HG02852 (cell line): ENCODE measurements at regions not wholly inside any gene's neighbourhood (a gene's known extent, or its start where the extent isn't known, plus 50 kb on each side); places are given as distances from the start of the nearest gene placed in this dataset.

ENCODE experiments used
- ATAC-seq: cut with Tn5 transposase; IDR thresholded peaks from one replicate; pipeline ENCODE4 v1.9.1; 2021; ENCODE audit warnings: mild to moderate bottlenecking, moderate library complexity; ENCODE audit not compliant: unreplicated experiment

DNA sequence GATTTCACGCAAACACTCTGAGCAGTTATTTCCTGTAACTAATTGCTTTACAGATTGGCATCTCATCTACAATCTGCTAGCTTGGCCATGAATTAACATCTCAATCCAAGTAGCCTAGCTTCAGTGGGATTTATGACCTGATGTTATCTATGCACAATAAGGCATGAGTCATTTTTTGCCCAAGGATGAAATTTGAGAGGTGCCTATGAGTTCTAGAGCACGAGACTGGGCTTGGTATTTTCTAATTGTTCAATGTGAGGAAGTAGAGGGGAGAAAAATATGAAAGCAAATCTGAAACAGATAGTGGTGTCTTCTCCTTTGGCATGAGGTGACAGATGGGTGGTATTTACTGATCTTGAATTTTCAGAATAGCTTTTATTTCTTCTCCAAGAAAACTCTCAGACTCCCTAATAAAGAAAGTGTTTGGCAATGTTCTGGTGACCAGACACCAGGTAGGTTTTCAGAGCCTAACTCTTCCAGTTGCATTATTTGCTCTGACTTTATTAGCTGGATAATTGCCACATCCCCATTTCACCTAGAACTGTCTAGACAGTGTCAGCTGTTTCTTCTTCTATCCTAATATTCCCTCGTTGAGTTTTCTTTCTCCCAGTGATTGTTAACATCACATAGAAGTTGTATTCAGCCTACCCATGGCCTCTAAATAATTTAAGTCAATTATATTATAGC, 301.0 kb upstream of the UMPS start:
- no peak for ATAC-seq

DNA sequence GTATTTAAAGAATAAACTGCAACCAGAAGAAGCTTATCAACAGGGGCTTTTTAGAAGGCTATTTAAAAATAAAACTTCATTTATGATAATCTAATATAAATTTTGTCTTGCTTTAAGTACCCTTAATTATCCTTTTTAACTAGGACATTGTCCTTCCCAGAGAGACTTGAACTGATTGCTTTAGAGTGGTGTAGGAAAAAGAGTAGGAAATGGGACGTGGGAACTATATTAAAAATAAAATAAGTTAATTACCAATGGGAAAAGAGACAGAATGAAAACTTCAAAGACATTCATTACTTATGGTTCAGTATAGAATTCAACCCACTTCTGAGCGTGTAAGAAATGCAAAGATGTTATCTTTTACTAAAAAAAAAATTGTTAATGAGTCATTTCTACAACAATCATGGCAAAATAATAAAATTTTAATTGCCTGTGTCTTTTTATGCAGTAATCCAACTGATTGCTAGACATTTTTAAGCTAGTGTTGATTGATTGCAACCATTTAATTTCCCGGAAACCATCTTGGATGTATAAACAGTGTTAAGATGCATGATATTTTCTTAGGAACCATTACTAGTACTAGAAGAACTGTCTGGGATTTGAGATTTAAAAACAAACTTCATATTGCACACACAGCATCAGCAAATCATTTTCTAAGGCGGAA, 298.8 kb upstream of the UMPS start:
- ATAC-seq = no peak

DNA sequence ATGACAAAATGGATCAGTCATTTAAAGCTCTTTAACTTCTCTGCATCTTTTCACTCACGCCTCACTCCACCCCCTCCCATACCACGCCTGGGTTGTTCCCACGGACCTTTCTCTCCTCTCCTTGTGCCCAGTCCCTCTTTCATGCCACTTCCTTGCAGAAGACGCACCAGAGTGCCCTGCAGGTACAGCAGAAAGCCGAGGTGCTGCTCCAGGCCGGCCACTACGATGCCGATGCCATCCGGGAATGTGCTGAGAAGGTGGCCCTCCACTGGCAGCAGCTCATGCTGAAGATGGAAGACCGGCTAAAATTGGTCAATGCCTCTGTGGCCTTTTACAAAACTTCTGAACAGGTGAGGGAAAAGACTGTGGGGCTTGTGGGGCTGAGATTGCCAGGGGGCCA, 296.1 kb upstream of the UMPS start:
- no peak for ATAC-seq

DNA sequence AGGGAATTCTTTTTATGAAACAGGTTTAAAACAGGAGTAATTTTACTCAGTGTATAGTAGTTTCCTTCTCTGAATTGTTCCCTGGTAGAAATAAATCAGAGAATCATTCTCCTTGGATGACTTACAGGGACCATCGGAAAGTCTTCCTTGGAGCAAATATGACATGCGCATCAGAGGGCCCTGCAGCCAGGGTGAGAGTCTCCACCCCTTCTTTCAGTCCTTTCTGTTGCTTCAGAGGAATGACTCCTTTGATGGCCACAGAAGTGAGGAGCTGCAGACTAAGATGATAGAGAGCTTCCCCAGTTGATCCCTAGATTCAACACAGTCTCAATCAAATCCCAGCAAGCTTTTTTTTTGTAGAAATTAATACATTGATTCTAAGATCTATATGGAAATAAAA, 294.8 kb upstream of the UMPS start:
- no peak for ATAC-seq

DNA sequence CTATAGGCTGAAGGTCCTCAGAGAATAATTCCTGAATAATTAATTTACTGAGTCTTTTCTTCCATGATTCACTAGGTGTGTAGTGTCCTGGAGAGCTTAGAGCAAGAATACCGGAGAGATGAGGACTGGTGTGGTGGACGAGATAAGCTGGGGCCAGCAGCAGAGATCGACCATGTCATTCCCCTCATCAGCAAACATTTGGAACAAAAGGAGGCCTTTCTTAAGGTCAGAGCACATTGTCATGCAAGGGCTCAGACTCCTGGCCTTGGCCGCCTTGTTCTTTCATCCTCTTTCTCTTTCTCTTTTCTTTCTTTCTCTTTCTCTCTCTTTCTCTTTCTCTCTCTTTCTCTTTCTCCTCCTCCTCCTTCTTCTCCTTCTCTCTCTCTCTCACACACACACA, 291.4 kb upstream of the UMPS start:
- ATAC-seq = no peak

DNA sequence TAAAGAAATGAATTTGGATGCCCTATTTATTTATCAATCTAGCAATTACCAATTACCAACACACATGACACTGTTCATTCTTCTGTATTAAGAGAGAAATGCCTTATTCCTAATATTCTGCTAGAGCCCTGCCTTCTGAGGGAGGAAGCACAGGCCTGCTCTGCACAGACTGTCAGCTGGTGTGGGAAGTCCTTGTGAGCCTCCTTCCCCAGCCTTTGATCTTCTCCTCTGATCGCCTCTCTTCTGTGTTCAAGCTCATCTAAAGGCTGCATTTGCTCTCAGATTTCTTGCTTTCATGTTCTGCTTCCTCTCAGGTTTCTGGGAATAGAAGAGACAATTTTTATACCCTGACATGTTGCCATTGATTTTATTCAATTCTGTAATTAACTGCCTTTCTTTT, 290.6 kb upstream of the UMPS start:
- no peak for ATAC-seq

DNA sequence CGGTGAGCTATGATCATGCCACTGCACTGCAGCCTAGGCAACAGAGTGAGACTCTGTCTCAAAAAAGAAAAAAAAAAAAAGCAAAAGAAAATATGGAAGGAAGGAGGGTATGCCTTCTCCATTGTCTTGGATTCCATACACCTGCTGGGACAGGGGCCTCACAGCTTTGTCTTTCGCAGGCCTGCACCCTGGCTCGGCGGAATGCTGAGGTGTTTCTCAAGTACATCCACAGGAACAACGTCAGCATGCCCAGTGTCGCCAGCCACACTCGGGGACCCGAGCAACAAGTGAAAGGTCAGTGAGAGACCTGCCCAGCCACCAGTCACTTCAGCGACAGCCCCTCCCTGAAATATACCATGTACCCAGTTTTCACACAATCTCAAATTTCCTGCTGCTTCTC, 288.5 kb upstream of the UMPS start:
- ATAC-seq = no peak

DNA sequence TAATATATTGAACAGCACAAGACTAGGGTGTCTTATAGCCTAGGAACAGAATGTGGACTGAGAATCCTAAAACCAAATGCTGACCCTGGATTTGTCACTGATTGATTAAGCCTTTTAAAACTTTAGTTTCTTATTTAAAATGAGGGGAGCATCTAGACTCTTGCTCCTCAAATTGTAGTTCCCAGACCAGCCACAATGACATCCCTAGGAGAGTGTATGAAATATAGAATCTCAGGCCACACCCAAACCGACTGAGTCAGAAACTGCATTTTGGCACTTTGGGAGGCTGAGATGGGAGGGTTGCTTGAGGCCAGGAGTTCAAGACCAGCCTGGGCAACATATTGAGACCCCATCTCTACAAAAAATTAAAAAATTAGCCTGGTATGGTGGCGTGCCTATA, 287.8 kb upstream of the UMPS start:
- no peak for ATAC-seq

DNA sequence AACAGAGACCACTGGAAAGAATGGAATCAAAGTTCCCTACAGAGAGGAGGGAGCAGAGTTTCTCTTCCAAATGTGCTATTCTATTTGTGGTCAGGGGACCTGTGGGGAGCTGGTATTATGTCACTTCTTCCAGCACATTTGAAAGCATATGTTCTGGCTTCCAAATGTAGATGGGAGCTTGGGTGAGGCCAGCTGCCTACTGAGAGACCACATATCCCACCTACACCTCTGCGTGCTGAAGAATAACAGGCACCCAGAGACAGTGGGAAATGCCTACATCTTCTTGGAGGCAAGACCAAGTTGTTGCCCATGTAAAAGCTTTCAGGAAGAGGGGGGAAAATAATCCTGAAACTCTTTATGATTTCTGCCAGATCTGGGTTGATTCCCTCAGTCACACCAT, 286.8 kb upstream of the UMPS start:
- no peak for ATAC-seq

DNA sequence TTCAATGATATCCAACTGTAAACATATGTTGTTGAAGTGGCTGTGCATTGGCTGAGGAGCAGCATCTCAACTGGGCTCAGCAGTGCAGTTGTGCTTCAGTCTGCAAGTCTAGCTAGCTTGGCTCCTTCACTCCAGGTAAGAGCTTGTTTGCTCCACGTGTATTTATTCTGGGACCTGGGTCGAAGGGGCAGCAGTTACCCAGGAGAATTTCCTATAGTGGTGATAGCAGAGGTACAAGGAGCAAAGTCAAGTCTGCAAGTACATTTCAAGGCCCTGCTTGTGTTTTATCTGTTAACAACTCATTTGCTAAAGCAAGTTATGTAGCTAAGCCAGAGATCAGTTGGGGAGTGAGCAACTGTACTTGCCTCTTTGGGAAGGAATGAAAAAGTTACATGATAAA, 286.2 kb upstream of the UMPS start:
- no peak for ATAC-seq

DNA sequence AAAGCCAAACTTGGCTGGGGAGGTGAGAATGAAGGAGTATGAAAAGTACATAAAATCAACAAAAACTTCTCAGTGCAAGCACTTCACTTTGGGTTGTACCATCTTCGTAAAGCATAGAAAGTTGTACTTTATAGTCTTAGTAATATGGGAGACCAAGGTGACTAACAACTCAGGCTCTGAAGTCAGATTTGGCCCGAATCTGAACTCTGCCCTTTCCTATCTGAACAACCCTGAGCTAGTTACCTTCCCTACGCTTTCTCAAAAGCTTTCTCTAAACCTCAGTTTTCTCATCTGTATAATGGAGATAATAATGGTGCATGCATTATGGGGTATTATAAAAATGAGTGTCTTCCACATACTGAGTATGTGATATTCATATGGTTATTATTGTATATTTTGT, 285.4 kb upstream of the UMPS start:
- no peak for ATAC-seq

DNA sequence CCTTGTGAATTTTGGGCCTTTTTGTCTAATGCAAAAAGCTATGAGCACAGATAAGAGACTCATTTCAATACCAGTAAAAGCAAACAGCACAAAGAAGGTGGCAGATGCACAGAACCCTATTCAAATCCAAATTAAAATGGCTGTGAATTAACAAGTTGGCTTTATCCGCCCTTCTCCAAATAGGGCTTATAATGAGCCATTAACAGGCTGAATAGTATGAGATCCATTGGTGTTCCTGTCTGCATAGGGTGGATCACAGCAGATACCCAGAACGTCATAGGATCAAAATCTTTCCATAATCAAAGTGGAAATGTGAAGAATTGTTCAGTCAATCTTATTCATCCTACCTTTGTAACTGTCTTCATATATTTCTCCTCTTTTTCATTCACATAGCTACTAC, 282.4 kb upstream of the UMPS start:
- no peak for ATAC-seq

DNA sequence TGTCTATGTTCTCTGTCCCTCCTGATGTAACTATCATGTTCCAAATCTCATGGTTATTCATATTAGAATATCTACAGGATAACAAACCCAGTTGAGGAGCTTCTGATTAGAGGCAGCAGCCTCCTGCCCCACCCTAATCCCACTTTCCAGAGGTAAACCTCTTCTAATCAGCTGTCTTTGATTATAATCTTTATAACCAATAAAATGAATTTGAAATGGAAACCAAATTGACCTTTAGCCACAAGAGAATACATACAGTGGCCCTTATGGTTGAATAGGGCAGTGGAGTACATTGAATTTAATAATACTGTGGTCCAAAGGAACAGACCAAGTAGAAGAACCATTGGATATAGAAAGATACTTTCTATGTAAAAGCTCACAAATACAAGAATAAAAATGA, 281.3 kb upstream of the UMPS start:
- ATAC-seq = no peak

DNA sequence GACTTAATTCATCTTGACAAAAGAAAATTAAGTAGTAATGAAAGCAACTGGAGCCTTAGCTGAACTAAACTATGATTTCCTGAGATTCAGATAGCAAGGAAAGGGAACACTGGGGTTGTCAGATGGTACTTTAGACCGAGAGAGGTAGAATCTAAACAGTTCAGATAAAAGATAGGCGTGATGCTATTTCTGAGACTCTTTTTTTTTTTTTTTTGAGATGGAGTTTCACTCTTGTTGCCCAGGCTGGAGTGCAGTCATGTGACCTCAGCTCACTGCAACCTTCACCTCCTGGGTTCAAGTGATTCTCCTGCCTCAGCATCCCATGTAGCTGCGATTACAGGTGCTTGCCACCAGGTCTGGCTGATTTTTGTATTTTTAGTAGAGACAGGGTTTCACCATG, 279.9 kb upstream of the UMPS start:
- ATAC-seq = no peak

DNA sequence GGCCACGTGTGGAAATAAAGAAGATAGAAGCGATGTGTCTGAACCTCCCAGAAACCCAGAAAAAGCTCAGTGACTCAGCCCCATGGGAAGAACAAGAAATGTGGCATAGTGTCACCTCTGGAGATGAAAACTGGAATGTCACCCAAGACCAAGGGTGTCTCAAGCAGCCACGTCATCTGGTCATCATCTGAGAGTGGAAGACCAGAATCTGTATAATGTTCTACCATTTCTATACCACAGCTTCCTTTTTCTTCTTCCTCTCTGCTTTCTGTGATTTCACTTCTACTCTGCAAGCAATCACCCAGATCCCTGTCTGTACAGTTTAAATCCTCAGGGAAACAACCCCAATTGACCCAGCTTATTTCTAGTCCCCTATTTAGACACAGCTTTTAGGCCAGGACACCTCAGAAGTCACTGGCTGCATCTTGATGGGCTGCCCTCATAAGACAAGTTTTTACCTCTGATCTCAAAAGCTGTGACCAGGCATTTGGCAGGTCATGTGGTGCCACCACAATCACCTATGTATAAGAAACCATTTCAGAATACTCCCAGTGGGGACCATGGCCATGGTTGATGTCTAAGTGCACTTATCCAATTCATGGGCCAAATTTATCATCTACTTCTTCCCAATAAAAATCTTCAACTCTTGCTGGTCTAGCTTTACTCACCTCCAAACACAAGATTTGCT, 278.5 kb upstream of the UMPS start:
- ATAC-seq = no peak

DNA sequence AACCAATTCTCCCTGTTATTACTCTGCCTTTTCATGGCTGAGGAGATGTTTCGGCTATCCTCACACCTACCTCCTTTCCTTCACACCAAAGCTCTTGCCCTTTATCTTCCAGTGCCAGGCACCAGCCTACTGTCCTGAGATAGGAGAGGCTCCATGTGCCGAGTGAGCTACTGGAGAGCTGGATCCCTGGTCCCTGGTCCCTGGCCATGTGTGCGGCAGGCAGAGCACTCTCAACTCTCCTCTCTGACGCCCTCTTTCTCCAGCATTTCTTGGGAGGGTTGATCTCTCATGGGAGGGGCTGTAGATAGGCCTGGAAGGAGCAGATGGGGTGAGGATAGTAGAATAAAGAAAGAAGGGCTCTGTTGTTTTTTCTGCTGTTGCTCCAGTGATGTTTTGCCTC, 277.1 kb upstream of the UMPS start:
- no peak for ATAC-seq

DNA sequence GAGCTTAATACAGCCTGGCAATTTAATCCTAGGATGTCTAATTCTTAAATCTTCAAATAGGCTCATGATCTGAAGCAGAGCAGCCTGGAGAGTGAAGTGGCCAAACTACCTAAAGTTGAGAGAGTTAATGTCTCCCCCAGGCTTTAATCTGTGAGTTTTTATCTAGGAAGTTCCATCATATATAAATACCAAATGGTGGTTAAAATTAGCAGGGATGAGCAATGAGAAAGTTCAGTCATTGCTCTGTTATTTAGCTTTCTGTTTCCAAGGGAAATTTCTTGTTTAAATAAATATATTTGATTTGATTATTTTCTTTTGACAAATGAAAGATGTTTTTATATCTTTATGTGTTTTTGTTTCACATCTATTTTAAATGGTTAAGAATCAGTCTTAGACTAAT, 274.4 kb upstream of the UMPS start:
- ATAC-seq = no peak

DNA sequence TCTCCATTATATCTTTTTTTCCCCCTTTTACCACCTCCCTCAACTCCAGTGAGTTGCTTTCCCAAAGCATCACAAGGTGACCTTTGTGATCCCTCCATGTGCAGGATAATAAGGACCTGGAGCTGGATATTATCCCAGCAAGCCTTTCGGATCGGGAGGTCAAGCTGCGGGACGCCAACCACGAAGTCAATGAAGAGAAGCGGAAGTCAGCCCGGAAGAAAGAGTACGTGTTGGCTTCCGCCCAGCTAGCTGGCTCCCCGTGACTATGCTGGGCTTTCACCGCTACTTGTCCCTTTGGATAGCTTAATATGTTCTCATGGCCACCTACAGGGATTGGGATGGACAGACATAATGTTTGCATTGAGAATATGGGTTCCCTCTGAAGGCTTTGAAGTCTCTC, 273.7 kb upstream of the UMPS start:
- ATAC-seq = no peak

DNA sequence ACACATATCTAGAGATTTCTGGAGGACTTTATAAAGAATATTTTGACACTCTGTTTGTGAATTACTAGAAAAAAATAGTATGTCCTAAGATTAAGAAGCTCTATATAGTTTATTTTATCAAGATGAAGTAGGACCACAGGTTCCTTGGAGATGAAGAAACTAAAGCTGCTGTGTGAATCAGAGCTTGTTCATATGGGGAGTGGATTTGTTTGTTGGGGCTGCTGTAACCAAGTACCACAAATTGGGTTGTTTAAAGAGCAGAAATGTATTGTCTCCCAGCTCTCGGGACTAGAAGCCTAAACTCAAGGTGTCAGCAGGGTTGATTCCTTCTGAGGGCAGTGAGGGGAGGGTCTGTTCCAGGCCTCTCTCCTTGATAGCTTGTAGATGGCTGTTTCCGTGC, 270.6 kb upstream of the UMPS start:
- no peak for ATAC-seq

DNA sequence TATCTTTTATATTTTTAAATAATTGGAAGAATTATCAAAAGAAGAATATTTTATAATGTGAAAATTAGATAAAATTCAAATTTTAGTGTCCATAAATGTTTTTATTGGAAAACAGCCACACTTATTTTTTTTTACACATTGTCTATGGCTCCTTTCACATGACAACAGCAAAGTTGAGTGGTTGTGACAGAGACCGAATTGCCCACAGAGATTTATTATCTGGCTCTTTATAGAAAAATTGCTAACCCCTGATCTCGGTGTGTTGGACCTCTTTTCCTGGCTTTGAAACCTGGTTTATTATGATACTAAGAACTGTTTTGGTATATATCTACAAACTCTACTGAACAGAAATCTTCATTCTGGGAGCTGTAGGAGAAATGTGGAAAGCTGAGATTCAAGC, 269.1 kb upstream of the UMPS start:
- ATAC-seq = no peak

DNA sequence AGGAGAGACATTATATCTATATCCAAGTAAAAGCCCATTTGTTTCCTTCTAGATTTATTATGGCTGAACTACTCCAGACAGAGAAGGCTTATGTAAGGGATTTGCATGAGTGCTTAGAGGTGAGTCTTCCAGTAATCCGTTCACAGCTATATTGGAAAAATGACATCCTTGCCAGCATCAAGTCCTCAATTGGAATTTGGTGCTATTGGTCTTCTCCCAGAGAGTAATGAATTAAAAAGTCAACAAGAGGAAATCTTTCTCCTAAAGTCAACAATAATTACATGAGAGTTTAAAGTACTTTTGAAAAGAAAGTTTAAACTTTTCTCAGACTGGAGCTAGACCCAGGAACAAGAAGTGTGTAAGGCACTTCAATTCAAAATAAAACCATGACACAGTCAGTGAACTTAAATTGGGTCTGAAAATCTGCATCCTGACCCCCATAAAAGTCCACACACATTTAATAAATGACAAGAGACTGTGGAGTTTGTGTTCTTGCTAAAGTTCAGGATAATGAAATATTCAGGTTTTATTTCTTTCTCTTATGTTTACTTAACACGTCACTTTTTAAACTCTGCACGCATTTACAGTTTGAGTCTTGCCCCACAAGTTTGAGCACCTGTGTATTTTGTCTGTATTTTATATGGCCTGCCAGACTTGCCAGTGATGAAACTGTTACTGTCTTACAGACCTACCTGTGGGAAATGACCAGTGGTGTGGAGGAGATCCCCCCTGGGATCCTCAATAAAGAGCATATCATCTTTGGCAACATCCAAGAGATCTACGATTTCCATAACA, 268.2 kb upstream of the UMPS start:
- ATAC-seq = no peak

DNA sequence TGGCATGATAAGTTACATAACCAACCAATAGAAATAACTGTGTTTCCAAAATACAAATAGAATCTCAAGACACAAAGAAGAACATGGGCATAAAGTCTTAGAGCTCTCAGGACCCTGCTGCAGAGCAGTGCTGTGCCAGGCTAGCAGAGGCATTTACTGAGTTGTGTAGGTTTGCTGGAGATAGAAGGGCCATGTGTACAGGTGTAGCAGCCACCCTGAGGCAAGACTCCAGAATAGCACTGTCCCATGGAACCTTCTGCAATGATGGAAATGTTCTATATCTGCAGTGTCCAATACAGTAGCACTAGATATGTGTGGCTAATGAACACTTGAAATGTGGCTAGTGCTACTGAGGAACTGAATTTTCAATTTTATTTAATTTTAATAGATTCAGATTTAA, 267.0 kb upstream of the UMPS start:
- no peak for ATAC-seq
